ENCODE measurements at regions not wholly inside any gene's neighbourhood (a gene's known extent, or its start where the extent isn't known, plus 50 kb on each side); places are given as distances from the start of the nearest gene placed in this dataset.

DNA sequence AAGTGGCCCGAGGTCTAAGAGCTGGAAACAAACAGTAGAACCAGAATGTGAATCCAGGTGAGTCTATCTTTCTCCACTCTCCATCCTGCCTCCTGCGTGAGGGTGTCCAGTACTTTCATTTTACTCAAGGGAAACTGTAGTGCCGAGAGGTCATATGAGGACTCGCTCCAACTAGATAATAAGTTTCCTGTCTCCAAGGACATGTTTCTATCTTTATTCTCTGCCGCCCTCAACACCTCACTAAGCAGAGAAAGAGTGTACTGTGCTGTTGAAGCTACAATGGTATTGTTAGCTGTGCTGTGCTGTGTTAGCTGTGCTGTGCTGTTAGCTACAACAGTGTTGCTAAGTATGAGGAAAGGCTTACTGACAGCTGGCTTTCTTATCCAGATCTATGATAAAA is 137.9 kb upstream of the COL8A1 start:
- DNase-seq (ENCODE audit: low read depth) = no peak

DNA sequence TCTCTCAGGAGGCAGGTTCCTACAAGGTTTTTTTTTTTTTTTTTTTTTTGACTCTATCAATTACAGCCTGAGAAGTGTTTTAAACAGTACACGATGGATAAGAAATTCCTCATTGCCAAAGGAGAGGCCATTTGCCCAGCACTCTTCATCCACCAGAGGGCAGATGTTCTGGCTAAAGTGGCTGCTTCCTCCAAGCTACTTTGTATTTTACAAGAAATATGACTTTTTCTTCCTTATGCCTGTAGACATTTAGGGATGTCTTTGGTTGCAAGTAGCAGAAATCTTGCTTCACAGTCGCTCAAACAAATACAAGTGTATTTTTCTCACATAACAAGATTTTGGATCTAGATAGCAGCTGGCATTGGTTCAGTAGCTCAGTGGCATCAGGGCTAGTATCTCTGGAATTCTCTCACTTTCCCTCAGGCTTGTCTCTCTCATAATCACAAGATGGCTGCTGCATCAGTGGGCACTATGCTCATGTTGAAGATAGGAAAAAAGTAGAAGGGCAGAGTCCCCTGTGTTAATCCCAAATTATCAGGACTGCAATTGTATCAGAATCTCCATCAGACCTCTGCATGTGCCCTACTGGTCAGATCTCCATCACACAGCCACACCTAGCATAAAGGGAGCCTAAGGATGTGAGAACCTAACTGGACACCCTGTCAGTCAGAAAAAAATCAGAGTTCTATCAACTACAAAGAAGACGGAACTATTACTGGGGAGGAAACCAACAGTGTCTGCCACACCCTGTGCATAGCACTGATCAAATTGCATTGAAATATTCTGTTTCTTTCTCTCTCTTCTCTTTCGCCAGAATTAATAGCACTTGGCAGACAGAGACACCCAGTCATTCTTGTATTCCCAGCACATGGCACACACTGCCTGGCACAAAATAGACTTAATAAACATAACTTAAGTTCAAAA is 138.9 kb upstream of the COL8A1 start:
- DNase-seq (ENCODE audit: low read depth) = no peak

DNA sequence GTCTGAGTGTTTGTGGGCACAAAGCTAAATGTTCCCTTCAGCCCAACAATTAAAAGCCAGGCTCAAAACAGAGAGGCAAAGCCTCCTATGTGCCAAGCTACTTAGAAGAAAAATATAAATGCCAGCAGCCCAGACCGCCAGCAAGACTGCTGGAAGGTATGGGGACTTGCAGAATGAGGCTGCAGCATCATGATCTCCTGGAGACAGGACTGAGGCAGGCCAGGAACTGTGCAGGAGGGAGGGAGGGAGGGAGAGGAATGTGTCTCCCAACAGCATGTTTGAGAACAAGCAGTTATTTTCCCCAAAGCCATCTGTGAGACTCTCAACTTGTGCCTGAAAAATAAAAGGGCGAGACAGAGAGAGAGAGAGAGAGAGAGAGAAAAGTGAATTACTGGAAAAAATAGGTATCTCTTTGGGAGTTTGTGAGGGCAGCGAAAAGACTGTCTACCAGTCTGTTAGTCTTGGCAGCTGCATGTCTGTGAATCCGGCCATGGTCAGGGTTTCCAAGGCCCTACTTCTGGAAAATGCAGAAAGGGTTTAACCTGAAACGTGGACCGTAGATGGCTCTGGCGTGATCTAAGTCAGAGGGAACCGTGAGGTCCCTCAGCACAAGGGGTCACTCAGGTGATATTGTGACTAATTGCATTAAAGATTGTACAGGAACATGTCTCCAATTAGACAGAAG is 139.7 kb upstream of the COL8A1 start:
- no peak for DNase-seq (ENCODE audit: low read depth)

DNA sequence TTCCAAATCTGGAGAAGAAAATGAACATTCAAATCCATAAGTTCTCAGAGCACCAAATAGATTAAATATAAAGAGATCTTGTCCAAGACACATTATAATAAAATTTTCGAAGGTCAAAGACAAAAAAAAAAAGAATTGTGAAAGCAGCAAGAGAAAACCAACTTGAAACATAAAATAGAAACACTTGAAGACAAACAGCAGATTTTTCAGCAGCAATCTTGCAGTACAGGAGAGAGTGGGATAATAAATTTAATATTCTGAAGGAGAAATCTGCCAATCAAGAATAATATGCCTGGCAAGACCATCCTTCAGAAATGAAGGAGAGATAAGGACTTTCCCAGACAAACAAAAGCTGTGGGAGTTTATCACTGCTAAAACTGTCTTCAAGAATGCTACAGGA is 150.5 kb upstream of the COL8A1 start:
- no peak for DNase-seq (ENCODE audit: low read depth)

GRCh38 chr3:99485286-99485685 is 153.1 kb upstream of the COL8A1 start:
- no peak for DNase-seq (ENCODE audit: low read depth)

GRCh38 chr3:99484871-99485270 is 153.5 kb upstream of the COL8A1 start:
- no peak for DNase-seq (ENCODE audit: low read depth)

DNA sequence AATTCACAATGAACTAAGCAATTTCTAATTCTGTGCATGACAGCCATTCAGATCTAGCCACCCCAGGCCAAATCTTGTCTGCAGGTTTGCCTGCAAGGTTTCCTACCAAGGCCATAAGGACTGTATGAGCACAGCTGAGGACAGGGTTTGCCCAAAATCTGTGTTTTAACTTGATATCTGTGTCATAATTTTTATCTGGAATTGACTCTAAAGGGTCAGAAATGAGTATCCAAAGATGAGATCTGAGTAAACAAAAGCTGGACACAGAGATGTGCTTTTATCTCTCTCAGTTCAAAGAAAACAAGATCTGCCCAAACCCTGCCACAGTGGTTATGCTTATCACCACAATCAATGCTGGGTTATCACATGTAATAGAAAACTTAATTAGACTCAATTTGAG is 154.6 kb upstream of the COL8A1 start:
- DNase-seq (ENCODE audit: low read depth) = no peak

GRCh38 chr3:99482191-99482590 is 156.2 kb upstream of the COL8A1 start:
- no peak for DNase-seq (ENCODE audit: low read depth)

DNA sequence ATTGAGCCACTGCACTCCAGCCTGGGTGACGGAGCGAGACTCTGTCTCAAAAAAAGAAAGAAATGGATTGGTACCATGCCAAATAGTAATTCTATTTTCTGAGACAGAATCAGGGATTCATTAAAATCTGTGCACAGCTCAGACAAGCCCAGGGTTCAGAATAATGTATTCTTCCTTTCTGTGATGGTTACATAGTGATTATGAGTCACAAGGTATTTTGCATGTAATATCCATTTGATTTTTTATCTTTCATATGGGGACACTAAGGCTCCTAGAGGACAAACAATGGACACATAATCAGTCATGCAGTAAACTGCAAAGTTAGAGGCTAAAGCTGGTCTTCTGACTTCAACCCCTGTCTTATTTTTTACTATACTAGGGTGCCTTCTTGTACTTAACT is 156.8 kb upstream of the COL8A1 start:
- no peak for DNase-seq (ENCODE audit: low read depth)

- DNase-seq (ENCODE audit: low read depth) = no peak
These were observed 158.6 kb upstream of the COL8A1 start for GRCh38 chr3:99479768-99480167.

DNA sequence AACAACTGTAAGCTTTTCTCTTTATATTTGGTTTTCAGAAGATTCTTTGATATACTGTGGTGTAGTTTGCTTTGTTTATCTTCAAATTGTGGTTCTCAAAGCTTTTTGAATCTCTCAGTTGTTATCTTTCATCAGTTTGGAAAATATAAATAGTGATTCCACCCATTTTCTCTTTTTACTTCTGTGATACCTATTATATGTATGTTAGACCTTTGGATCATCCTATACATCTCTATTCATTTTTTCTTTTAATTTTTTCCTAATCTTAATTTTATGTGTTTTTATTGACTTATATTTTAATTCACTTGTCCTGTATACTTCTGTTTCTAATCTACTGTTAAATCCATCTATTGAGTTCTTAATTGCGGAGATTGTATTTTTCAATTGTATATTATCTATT is 160.7 kb upstream of the COL8A1 start:
- no peak for DNase-seq (ENCODE audit: low read depth)

DNA sequence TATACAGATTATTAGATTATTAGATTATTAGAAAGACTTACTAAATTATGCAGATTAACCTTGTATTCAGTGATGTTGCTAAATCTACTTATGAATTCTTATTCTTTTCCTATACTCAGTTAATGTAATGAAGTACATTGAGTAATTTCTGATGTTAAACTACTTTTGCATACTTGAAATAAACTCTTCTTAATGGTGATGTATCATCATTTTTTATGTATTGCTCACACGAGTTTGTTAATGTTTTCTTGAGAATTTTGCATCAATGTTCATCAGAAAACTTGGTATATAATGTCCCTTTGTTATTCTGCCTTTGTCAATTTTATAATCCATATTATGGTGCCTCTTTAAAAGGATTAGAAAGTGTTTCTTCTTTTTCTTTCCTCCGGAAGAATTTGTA is 163.2 kb upstream of the COL8A1 start:
- no peak for DNase-seq (ENCODE audit: low read depth)

- DNase-seq (ENCODE audit: low read depth) = no peak
These were observed 163.6 kb upstream of the COL8A1 start for GRCh38 chr3:99474776-99475175.

DNA sequence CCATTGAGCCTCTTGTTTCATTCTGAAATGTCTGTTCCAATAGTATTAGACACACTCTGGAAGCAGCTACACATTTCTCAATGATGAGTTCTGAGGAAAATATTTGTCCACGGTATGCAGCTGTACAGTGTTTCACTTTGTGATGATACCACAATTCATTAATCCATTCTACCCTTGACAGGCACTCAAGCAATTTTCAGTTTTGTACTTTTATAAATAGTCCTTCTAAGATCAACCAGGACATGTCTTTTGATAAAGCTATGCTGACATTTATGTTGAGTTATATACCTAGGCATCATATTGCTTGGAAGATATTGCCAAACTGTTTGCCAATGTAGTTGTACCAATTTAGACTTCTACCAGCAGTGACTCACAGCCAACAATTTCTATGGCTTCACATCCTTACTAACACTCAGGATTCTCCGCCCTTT is 165.1 kb upstream of the COL8A1 start:
- DNase-seq (ENCODE audit: low read depth) = peak; percentile 62

DNA sequence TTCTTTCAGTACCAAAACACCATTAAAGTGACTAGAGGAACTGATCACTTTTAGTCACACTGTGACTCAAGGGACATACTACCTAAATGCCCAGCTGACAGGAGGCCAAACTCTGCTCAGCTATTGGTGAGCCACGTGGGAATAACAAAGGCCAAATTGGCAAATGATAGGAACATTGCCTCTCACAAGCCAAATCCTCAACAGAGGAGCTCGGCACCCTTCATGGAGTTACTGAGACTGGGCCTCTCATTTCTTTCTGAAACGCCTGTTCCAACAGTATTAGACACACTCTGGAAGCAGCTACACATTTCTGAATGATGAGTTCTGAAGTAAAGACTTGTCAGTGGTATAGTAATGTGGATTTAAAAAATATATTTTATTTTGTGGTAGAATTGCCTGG is 166.0 kb upstream of the COL8A1 start:
- no peak for DNase-seq (ENCODE audit: low read depth)

DNA sequence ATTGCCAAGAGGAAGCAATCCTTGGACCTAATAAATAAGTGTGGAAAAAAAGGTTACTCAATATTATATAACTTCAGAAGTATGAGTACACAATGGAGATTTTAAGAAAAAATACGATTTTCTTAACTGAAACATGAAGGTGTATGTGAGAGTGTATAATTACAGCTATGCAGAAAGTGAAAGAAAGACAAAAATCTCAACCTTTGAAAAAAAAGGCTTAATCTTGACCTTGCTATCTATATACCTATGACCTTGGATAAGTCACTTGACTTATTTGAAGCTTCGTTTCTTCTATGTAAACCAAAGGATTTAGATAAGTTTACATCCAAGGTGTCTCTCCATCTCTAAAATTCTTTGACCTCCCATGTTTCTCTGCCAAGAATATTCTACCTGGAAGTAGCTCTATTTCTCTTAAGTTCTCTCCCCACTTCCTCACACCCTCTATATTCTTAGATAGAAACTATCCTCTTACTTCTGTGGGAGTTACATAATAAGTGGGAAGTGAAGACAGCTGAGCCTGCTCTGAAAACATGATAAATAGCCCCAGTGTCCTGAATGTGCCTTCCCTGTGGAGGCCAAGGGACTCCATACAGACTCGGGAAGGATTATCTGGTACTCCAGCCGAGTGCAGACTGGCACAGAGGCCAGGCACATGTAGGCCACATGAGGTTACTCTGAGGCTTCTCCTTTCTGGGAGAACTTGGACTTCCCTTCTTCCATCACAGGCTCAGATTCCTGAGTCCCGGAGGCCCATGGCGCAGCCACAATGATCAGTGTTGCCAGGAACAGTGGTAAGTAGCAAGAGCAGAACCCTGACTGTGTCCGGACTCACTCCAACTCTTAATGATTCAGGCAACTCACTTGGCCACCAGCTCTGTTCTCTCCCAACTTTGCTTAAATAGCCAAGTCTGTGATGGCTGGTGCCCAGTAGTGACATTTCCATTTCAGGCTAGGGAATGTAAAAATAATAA is 166.8 kb upstream of the COL8A1 start:
- no peak for DNase-seq (ENCODE audit: low read depth)

DNA sequence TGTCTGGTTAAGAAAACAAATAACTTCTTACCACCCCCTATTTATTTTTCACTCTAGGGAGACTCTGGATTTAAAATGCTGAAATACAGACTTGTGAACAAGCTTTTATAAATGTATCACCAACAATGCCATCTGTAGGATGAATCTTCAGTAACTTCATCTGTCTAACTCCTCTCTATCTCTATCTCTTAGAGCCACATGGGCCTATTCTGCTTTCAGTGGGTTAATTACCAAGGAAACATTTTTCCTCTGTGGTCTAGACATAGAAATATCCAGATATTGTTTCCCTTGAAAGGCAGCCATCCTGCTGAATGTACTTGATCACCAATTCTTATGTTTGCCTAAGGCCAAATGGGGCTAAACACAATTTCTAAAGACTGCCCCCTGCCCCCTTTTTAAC is 167.6 kb upstream of the COL8A1 start:
- DNase-seq (ENCODE audit: low read depth) = no peak

- DNase-seq (ENCODE audit: low read depth) = no peak
These were observed 169.5 kb upstream of the COL8A1 start for GRCh38 chr3:99468918-99469317.

DNA sequence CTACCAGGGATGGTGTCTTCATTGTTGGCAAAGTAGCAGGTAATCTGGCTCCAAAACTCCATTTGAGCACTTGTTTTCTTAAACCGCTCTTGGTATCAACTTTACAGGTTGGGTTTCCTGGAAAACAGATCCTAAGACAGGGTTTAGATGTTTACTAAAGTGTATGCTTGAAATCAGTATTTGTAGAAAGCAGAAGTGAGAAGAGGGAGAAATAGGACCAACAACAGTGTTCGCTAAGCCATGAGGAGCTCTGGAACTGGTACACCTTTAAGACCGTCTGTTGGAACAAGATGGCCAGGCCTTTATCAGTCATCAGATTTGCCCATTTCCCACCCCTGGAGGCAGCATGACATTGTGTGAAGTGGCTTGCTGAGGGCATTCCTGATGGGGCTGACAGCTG is 171.0 kb upstream of the COL8A1 start:
- no peak for DNase-seq (ENCODE audit: low read depth)

DNA sequence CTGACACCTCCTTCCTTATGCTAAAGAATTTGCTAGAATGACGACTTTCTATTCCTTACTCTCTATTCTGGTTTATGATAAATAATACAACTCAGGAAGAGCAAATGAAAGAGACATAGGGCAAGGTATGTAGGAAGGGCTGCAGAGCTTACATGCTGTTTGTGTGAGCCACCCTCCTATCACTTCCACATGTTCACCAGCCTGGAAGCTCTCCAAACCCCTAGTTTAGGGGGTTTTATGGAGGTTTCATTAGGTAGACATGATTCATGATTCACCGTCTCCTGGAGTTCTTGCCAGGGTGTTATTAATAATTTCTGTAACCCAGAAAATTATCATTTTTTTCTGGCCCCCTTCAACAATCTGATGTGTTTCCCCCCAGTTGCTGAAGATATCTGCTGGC is 172.1 kb upstream of the COL8A1 start:
- DNase-seq (ENCODE audit: low read depth) = no peak

GRCh38 chr3:99458013-99458412 is 180.4 kb upstream of the COL8A1 start:
- no peak for DNase-seq (ENCODE audit: low read depth)

GRCh38 chr3:99442599-99442998 is 195.8 kb upstream of the COL8A1 start:
- no peak for DNase-seq (ENCODE audit: low read depth)

Data from HS-5 (cell line).